Muscle of back (tissue), 3 donors: ENCODE measurements at regions not wholly inside any gene's neighbourhood (a gene's known extent, or its start where the extent isn't known, plus 50 kb on each side); places are given as distances from the start of the nearest gene placed in this dataset.
"Not testable (repeated sequence)": the region's sequence is repeated elsewhere in the genome, so short reads cannot be mapped to it uniquely, and the experiment has no call there.

ENCODE experiments used
- DNase-seq, 3 donors: peaks; one replicate each; pipeline versions ENCODE4 v3.0.0 to v3.0.0-alpha.2; 2013

- peak; percentile 59 to 87 (median 71) for DNase-seq
These were observed 199.7 kb downstream of the ADCYAP1 start for GRCh38 chr18:1104181-1104881.

- DNase-seq, result no peak
These were observed 219.8 kb downstream of the ADCYAP1 start for GRCh38 chr18:1124495-1124894.

GRCh38 chr18:1133541-1133940 is 228.9 kb downstream of the ADCYAP1 start:
- peak in 2 of 3 donors; percentile 16 to 39 for DNase-seq

- DNase-seq, result no peak
These were observed 243.1 kb downstream of the ADCYAP1 start for GRCh38 chr18:1147730-1148129.

GRCh38 chr18:1149709-1150108 is 245.0 kb downstream of the ADCYAP1 start:
- no peak for DNase-seq

- DNase-seq, result no peak
These were observed 245.7 kb downstream of the ADCYAP1 start for GRCh38 chr18:1150344-1150743.

- not testable (repeated sequence) for DNase-seq
These were observed 248.3 kb downstream of the ADCYAP1 start for GRCh38 chr18:1152958-1153357.

GRCh38 chr18:1173593-1173992 is 268.9 kb downstream of the ADCYAP1 start:
- no peak for DNase-seq

GRCh38 chr18:1177232-1177631 is 272.6 kb downstream of the ADCYAP1 start:
- no peak for DNase-seq

GRCh38 chr18:1191341-1191740 is 286.7 kb downstream of the ADCYAP1 start:
- DNase-seq, result no peak

- no peak for DNase-seq
These were observed 308.5 kb downstream of the ADCYAP1 start for GRCh38 chr18:1213126-1213525.

GRCh38 chr18:1222880-1223279 is 318.2 kb downstream of the ADCYAP1 start:
- no peak for DNase-seq

- no peak for DNase-seq
These were observed 322.4 kb downstream of the ADCYAP1 start for GRCh38 chr18:1227025-1227424.

- no peak for DNase-seq
These were observed 325.0 kb downstream of the ADCYAP1 start for GRCh38 chr18:1229634-1230033.

GRCh38 chr18:1232867-1233266 is 328.2 kb downstream of the ADCYAP1 start:
- DNase-seq, result no peak

GRCh38 chr18:1240701-1241100 is 336.0 kb downstream of the ADCYAP1 start:
- no peak for DNase-seq

GRCh38 chr18:1244397-1245122 is 339.9 kb downstream of the ADCYAP1 start:
- no peak for DNase-seq

GRCh38 chr18:1246827-1247226 is 342.2 kb downstream of the ADCYAP1 start:
- no peak for DNase-seq

GRCh38 chr18:1252534-1252933 is 347.9 kb downstream of the ADCYAP1 start:
- DNase-seq, result no peak

- DNase-seq, result no peak
These were observed 348.3 kb downstream of the ADCYAP1 start for GRCh38 chr18:1252936-1253335.

- DNase-seq, result no peak
These were observed 349.2 kb downstream of the ADCYAP1 start for GRCh38 chr18:1253827-1254226.

- no peak for DNase-seq
These were observed 356.4 kb downstream of the ADCYAP1 start for GRCh38 chr18:1261054-1261453.

GRCh38 chr18:1267021-1267420 is 362.4 kb downstream of the ADCYAP1 start:
- DNase-seq, result no peak

GRCh38 chr18:1270081-1270480 is 365.4 kb downstream of the ADCYAP1 start:
- DNase-seq, result no peak
